ENCODE measurements at regions not wholly inside any gene's neighbourhood (a gene's known extent, or its start where the extent isn't known, plus 50 kb on each side); places are given as distances from the start of the nearest gene placed in this dataset.
"Not testable (repeated sequence)": the region's sequence is repeated elsewhere in the genome, so short reads cannot be mapped to it uniquely, and the experiment has no call there.

DNA sequence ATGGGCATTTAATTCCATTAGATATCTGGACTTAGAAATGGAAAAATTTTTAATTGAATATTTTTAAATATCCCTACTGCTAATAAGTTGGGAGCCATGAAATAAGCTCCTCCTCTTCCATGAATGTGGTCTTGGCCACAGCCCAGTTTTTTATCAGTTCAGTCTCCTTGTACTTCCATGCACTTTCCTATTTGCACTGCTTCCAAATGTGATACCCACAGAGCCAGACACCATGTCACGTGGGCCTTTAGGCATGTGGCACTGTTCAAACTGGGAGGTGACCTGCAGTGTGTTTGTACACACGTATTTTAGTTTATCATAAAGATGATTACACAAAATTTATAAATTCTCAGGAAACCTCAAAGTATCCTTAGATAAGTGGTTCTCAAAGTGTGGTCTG, 80.1 kb upstream of the DGKG start:
- TF ChIP-seq, protein P1, sequence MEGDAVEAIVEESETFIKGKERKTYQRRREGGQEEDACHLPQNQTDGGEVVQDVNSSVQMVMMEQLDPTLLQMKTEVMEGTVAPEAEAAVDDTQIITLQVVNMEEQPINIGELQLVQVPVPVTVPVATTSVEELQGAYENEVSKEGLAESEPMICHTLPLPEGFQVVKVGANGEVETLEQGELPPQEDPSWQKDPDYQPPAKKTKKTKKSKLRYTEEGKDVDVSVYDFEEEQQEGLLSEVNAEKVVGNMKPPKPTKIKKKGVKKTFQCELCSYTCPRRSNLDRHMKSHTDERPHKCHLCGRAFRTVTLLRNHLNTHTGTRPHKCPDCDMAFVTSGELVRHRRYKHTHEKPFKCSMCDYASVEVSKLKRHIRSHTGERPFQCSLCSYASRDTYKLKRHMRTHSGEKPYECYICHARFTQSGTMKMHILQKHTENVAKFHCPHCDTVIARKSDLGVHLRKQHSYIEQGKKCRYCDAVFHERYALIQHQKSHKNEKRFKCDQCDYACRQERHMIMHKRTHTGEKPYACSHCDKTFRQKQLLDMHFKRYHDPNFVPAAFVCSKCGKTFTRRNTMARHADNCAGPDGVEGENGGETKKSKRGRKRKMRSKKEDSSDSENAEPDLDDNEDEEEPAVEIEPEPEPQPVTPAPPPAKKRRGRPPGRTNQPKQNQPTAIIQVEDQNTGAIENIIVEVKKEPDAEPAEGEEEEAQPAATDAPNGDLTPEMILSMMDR (IDR thresholded peaks at IDR 0.05) = no peak
- Histone ChIP-seq H3K36me3 (no peaks in the 10 kb centered on the region), H3K27me3 (no peaks in the 10 kb centered on the region), H3K27ac (no peak overlapping the region), H3K4me1 (no peaks in the 10 kb centered on the region), H3K9me3 (no peaks in the 10 kb centered on the region), H3K4me3 (no peak overlapping the region)
- no peak for DNase-seq

DNA sequence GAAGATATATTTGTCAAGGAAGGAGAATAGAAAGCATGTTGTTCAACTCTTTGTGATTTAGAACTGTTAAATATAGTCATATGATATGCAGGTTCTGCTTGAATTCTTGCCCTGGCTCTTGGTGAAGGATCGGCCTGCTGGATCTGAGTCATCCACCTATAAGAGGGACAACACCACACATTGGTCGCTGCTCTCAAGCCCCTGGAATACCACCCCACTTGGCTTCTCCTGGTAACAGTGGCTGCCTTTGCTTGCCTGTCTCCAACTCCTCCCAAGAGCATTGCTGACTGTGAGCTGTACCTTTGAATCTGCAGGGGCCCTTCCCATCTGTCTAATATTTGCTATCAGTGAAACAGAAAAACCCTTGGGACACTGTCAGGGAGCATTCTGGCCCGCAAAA, 78.9 kb upstream of the DGKG start:
- TF ChIP-seq POLR2A (IDR thresholded peaks at IDR 0.05) = no peak
- TF ChIP-seq, protein P1 (IDR thresholded peaks at IDR 0.05) = no peak
- Histone ChIP-seq H3K4me1 (no peaks in the 10 kb centered on the region), H3K27me3 (no peaks in the 10 kb centered on the region), H3K27ac (no peak overlapping the region), H3K9me3 (no peaks in the 10 kb centered on the region), H3K36me3 (no peaks in the 10 kb centered on the region), H3K4me3 (no peak overlapping the region)
- no peak for DNase-seq

DNA sequence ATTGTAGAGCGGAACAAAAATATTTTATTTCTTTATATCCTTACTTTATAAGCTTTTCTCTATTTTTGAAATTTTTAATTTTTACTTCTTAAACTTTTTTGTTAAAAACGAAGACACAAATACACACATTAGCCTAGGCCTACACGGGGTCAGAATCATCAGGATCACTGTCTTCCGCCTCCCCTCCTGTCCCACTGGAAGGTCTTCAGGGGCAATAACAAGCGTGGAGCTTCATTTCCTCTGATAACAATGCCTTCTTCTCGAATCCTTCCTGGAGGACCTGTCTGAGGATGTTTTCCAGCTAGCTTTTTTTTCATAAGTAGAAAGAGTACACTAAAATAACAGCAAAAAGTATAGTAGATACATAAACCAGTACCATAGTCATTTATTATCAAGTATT, 77.7 kb upstream of the DGKG start:
- no peak for DNase-seq
- H3K36me3 ChIP-seq = no peaks in the 10 kb centered on the region
- no peaks in the 10 kb centered on the region for H3K4me1 ChIP-seq
- H3K9me3 ChIP-seq = no peaks in the 10 kb centered on the region
- H3K27me3 ChIP-seq = no peaks in the 10 kb centered on the region
- H3K4me3 ChIP-seq = no peak overlapping the region
- no peak overlapping the region for H3K27ac ChIP-seq
- no peak for TF ChIP-seq POLR2A (IDR thresholded peaks at IDR 0.05)
- TF ChIP-seq, protein P1 (IDR thresholded peaks at IDR 0.05) = no peak

GRCh38 chr3:186435332-186435731, 73.3 kb upstream of the DGKG start:
- H3K36me3 ChIP-seq, H3K4me1 ChIP-seq, H3K9me3 ChIP-seq, DNase-seq, H3K4me3 ChIP-seq, H3K27ac ChIP-seq, H3K27me3 ChIP-seq: not testable (repeated sequence)

DNA sequence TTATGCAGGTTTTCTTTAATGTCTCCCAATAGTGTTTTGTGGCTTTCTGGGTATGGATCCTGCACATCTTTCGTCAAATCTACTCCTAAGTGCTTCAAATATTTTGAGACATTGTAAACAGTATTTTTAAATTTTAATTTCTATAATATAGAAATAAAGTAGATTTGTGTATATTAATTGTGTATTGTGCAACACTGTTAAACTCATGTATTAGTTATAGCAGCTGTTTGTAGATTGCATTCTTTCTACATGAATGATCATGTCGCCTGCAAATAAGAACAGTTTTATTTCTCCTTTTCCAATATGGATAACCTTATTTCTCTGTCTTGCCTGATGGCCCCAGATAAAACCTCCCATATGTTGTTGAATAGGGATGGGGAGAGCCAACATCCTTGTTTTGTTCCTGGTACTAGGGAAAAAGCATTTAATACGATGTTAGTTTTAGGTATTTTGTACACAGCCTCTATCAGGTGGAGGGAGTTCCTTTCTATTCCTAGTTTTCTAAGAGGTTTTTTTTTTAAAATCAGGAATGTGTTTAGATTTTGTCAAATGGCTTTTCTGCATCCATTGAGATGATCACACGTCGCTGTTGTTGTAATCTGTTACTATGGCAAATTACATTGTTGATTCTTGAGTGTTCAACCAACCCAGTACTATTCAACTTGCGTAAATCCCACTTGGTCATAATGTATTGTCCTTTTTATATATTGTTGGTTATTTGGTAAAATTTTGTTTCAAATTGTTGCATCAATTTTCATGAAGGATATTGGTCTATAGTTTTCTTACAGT, 71.1 kb upstream of the DGKG start:
- TF ChIP-seq, protein P1 (IDR thresholded peaks at IDR 0.05) = no peak
- no peak for TF ChIP-seq POLR2A (IDR thresholded peaks at IDR 0.05)
- H3K27ac ChIP-seq = no peak overlapping the region
- H3K4me3 ChIP-seq = no peak overlapping the region
- H3K27me3 ChIP-seq = no peaks in the 10 kb centered on the region
- no peak for DNase-seq
- H3K36me3 ChIP-seq = no peaks in the 10 kb centered on the region
- H3K4me1 ChIP-seq = no peaks in the 10 kb centered on the region
- H3K9me3 ChIP-seq = no peaks in the 10 kb centered on the region

DNA sequence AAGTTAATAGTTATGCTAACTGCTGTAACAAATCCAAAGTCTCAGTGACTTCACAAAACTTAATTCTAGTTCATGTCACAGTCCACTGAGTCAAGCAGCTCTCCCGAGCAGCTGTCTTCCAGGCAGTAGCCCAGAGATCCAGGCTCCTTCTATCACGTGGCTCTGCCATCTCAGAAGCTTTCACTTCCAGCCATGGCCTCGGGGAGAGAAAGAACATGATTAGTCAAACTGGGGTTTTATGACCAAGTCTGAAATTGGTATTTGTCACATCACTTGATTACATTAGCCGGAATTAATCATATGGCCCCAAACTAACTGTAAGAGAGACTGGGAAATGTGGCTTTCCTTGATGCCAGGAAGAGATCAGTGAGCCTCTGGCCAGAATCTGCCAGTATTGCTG, 70.2 kb upstream of the DGKG start:
- no peak overlapping the region for H3K27ac ChIP-seq
- no peaks in the 10 kb centered on the region for H3K9me3 ChIP-seq
- no peaks in the 10 kb centered on the region for H3K36me3 ChIP-seq
- no peaks in the 10 kb centered on the region for H3K27me3 ChIP-seq
- no peak for DNase-seq
- no peaks in the 10 kb centered on the region for H3K4me1 ChIP-seq
- TF ChIP-seq, protein P1 (IDR thresholded peaks at IDR 0.05) = no peak
- TF ChIP-seq POLR2A (IDR thresholded peaks at IDR 0.05) = no peak
- no peak overlapping the region for H3K4me3 ChIP-seq
